Brain microvascular endothelial cell (primary cell): ENCODE measurements at regions not wholly inside any gene's neighbourhood (a gene's known extent, or its start where the extent isn't known, plus 50 kb on each side); places are given as distances from the start of the nearest gene placed in this dataset.

Experiments used
- DNase-seq: peaks from one replicate; pipeline ENCODE4 v3.0.0-alpha.2; 2020
- H3K27ac ChIP-seq: fragments of 250-450 bp; sonication (Bioruptor Pico); 2 replicates; pipeline ENCODE4 v1.5.1; 2020; ENCODE audit warnings: mild to moderate bottlenecking, moderate library complexity
- H3K27me3 ChIP-seq: fragments of 250-450 bp; sonication (Bioruptor Pico); replicated peaks from 2 replicates; pipeline ENCODE4 v1.5.1; 2020; ENCODE audit warnings: mild to moderate bottlenecking
- H3K36me3 ChIP-seq: fragments of 250-450 bp; sonication (Bioruptor Pico); replicated peaks from 2 replicates; pipeline ENCODE4 v1.5.1; 2020; ENCODE audit warnings: mild to moderate bottlenecking
- H3K4me3 ChIP-seq: 2 replicates; pipeline ENCODE4 v1.5.1; 2011; ENCODE audit warnings: low read depth, mild to moderate bottlenecking, control low read depth, low read length, moderate library complexity
- CTCF ChIP-seq: IDR thresholded peaks from 2 replicates; pipeline ENCODE4 v1.5.1; 2011; ENCODE audit warnings: low read depth, mild to moderate bottlenecking, moderate library complexity, low read length, control low read depth, inconsistent platforms; ENCODE audit errors: missing control alignments
- in situ Hi-C: cut with HindIII; loops from 2 replicates; pipeline ENCODE4 v1.10.0; 2017; ENCODE audit warnings: low sequenced_read_pairs, low pct_ligation_motif_present

GRCh38 chr4:41430792-41431191, 107.2 kb upstream of the LIMCH1 start:
- no peak for DNase-seq
- no peak overlapping the region for H3K27ac ChIP-seq
- in situ Hi-C loops = no loop called here
- no peak for TF ChIP-seq CTCF
- H3K36me3 ChIP-seq = no peaks in the 10 kb centered on the region
- H3K27me3 ChIP-seq = no peaks in the 10 kb centered on the region
- no peak overlapping the region for H3K4me3 ChIP-seq

GRCh38 chr4:41431276-41431675, 106.7 kb upstream of the LIMCH1 start:
- no peak overlapping the region for H3K4me3 ChIP-seq
- no peak overlapping the region for H3K27ac ChIP-seq
- in situ Hi-C loops = no loop called here
- no peak for DNase-seq
- H3K27me3 ChIP-seq = no peaks in the 10 kb centered on the region
- no peak for TF ChIP-seq CTCF
- no peaks in the 10 kb centered on the region for H3K36me3 ChIP-seq

- Histone ChIP-seq H3K4me3 (no peak overlapping the region), H3K27me3 (no peaks in the 10 kb centered on the region), H3K36me3 (no peaks in the 10 kb centered on the region), H3K27ac (no peak overlapping the region)
- no peak for TF ChIP-seq CTCF
- in situ Hi-C loops = no loop called here
- DNase-seq = no peak
Measured at GRCh38 chr4:41432219-41432618, 105.7 kb upstream of the LIMCH1 start.

- no peak for TF ChIP-seq CTCF
- DNase-seq = peak; percentile 7
- no peak overlapping the region for H3K27ac ChIP-seq
Measured at GRCh38 chr4:41432881-41433280, 105.1 kb upstream of the LIMCH1 start.

GRCh38 chr4:41433361-41433760, 104.6 kb upstream of the LIMCH1 start:
- in situ Hi-C loops = no loop called here

More at GRCh38 chr4:41432881-41433280, 105.1 kb upstream of the LIMCH1 start:
- no peak overlapping the region for H3K4me3 ChIP-seq
- no peaks in the 10 kb centered on the region for H3K36me3 ChIP-seq
- no peaks in the 10 kb centered on the region for H3K27me3 ChIP-seq
- in situ Hi-C loops = no loop called here

More at GRCh38 chr4:41433361-41433760, 104.6 kb upstream of the LIMCH1 start:
- DNase-seq = no peak
- Histone ChIP-seq H3K27me3 (no peaks in the 10 kb centered on the region), H3K27ac (no peak overlapping the region), H3K4me3 (no peak overlapping the region), H3K36me3 (no peaks in the 10 kb centered on the region)
- no peak for TF ChIP-seq CTCF
